ENCODE measurements at regions not wholly inside any gene's neighbourhood (a gene's known extent, or its start where the extent isn't known, plus 50 kb on each side); places are given as distances from the start of the nearest gene placed in this dataset.
A peak's percentile ranks its signal among the peaks of the same experiment; 100 is the strongest.

- no peaks in the 10 kb centered on the region for H3K36me3 ChIP-seq (ENCODE audit: control insufficient read depth, insufficient read depth, low read length)
- CTCF ChIA-PET (ENCODE audit: low intra/inter-chr PET ratio), result no interaction called here
- H3K9ac ChIP-seq (ENCODE audit: insufficient read depth in 1 of 2, low read depth in 2 of 2, low read length in 2 of 2), result no peak overlapping the region
- DNase-seq (ENCODE audit: extremely low read depth in 1 of 4, low spot score in 3 of 4), result peak in 1 of 4 experiments; percentile 20
- no peak for FAIRE-seq
- H3K9me1 ChIP-seq (ENCODE audit: control insufficient read depth, insufficient read depth, low read length), result no peaks in the 10 kb centered on the region
- H3K4me3 ChIP-seq, result no peak overlapping the region
- H3K9me3 ChIP-seq (replicated peaks; ENCODE audit: control insufficient read depth, insufficient read depth, low read depth, low read length), result no peaks in the 10 kb centered on the region; the same call in 1 of the 2 replicates
- H3K27me3 ChIP-seq (ENCODE audit: control insufficient read depth in 2 of 2, insufficient read depth in 2 of 2, low read length in 2 of 2), result no peaks in the 10 kb centered on the region
- ATAC-seq, result no peak
- no peaks in the 10 kb centered on the region for H3K4me1 ChIP-seq (replicated peaks in 1 of 2; ENCODE audit: control insufficient read depth in 2 of 2, insufficient read depth in 2 of 2, low read length in 2 of 2)
- H3K27ac ChIP-seq (ENCODE audit: extremely low read depth, low read depth, low read length), result no peak overlapping the region
- no peak overlapping the region for H2AFZ ChIP-seq (ENCODE audit: low read depth, low read length)
- no TSS peak for BruUV-seq (replicated peaks)
- H3K4me2 ChIP-seq (ENCODE audit: insufficient read depth, low read length), result no peak overlapping the region
- TF ChIP-seq ZFX (CRISPR knock-in tag; IDR thresholded peaks at IDR 0.05), result no peak
- TF ChIP-seq ZC3H4 (CRISPR knock-in tag; IDR thresholded peaks at IDR 0.05; ENCODE audit: borderline replicate concordance), result no peak
- peak; percentile 47; the same call in 1 of the 2 replicates for TF ChIP-seq RFX1 (IDR thresholded peaks at IDR 0.05)
- no peaks in the 10 kb centered on the region for H3K79me2 ChIP-seq (ENCODE audit: control insufficient read depth, insufficient read depth, low read length)
- POLR2A ChIA-PET, result no interaction called here
- in situ Hi-C loops (cut with MboI) (no loop called here), intact Hi-C loops (cut with micrococcal nuclease) (no loop called here)
- no peaks in the 10 kb centered on the region for H4K20me1 ChIP-seq (replicated peaks; ENCODE audit: control insufficient read depth, insufficient read depth, low read length)
Observed at GRCh38 chr1:190540366-190540765, 62.7 kb upstream of the BRINP3 start.

GRCh38 chr1:190551638-190552037, 74.0 kb upstream of the BRINP3 start:
- POLR2A ChIA-PET, result no interaction called here
- no peaks in the 10 kb centered on the region for H3K79me2 ChIP-seq (ENCODE audit: control insufficient read depth, insufficient read depth, low read length)
- BruUV-seq (replicated peaks), result no TSS peak
- no peaks in the 10 kb centered on the region; the same call in 1 of the 2 replicates for H3K9me3 ChIP-seq (replicated peaks; ENCODE audit: control insufficient read depth, insufficient read depth, low read depth, low read length)
- DNase-seq (ENCODE audit: extremely low read depth in 1 of 4, low spot score in 3 of 4), result no peak
- H3K27me3 ChIP-seq (ENCODE audit: control insufficient read depth in 2 of 2, insufficient read depth in 2 of 2, low read length in 2 of 2), result no peaks in the 10 kb centered on the region
- no peak for TF ChIP-seq XRCC5 (IDR thresholded peaks at IDR 0.05; ENCODE audit: low read depth, low read length)
- no peak for TF ChIP-seq ZNF184 (CRISPR knock-in tag; IDR thresholded peaks at IDR 0.05)
- TF ChIP-seq KDM5B (IDR thresholded peaks at IDR 0.05; ENCODE audit: insufficient replicate concordance, low read depth, low read length), result no peak
- no peak for TF ChIP-seq NR0B1 (IDR thresholded peaks at IDR 0.05; ENCODE audit: partially characterized antibody)
- no peak for TF ChIP-seq ZNF282 (CRISPR knock-in tag; IDR thresholded peaks at IDR 0.05)
- no peak for TF ChIP-seq ZNF398 (CRISPR knock-in tag; IDR thresholded peaks at IDR 0.05)
- no peak overlapping the region for H3K4me3 ChIP-seq
- no peak overlapping the region for H3K9ac ChIP-seq (ENCODE audit: insufficient read depth in 1 of 2, low read depth in 2 of 2, low read length in 2 of 2)
- intact Hi-C loops (cut with micrococcal nuclease) (no loop called here), in situ Hi-C loops (cut with MboI) (no loop called here)
- no peaks in the 10 kb centered on the region for H3K9me1 ChIP-seq (ENCODE audit: control insufficient read depth, insufficient read depth, low read length)
- H4K20me1 ChIP-seq (replicated peaks; ENCODE audit: control insufficient read depth, insufficient read depth, low read length), result no peaks in the 10 kb centered on the region
- H3K4me1 ChIP-seq (replicated peaks in 1 of 2; ENCODE audit: control insufficient read depth in 2 of 2, insufficient read depth in 2 of 2, low read length in 2 of 2), result no peaks in the 10 kb centered on the region
- no peaks in the 10 kb centered on the region for H3K36me3 ChIP-seq (ENCODE audit: control insufficient read depth, insufficient read depth, low read length)
- CTCF ChIA-PET (ENCODE audit: low intra/inter-chr PET ratio), result no interaction called here
- no peak overlapping the region for H3K27ac ChIP-seq (ENCODE audit: extremely low read depth, low read depth, low read length)
- no peak for FAIRE-seq
- no peak overlapping the region for H2AFZ ChIP-seq (ENCODE audit: low read depth, low read length)
- no peak for ATAC-seq
- 0% methylated on average over 1 of the region's 1 CpG for WGBS (ENCODE audit: insufficient coverage, low coverage, missing lambda C conversion rate)
- H3K4me2 ChIP-seq (ENCODE audit: insufficient read depth, low read length), result no peak overlapping the region
